H1 (cell line): ENCODE measurements at regions not wholly inside any gene's neighbourhood (a gene's known extent, or its start where the extent isn't known, plus 50 kb on each side); places are given as distances from the start of the nearest gene placed in this dataset.

Experiments used
- CTCF ChIA-PET: fragments of 300-600 bp; sonication (Branson Sonifier 250); formaldehyde crosslinking; loops from one replicate; lab custom pipeline; 2021; ENCODE audit not compliant: partially characterized antibody; lab: Charles Lee
- POLR2A ChIA-PET: fragments of 300-600 bp; sonication (Branson Sonifier 250); formaldehyde crosslinking; loops from one replicate; lab custom pipeline; 2021; ENCODE audit warnings: inconsistent platforms; ENCODE audit not compliant: partially characterized antibody; lab: Charles Lee
- DNase-seq, 2 experiments: peaks; one replicate each; pipeline versions ENCODE4 v3.0.0 to v3.0.0-alpha.2; 2010 to 2022; ENCODE audit warnings: low spot score in 2 of 2, low read depth in 1 of 2, mixed read lengths in 1 of 2
- FAIRE-seq: peaks from 2 replicates; lab custom pipeline; 2011; peaks lifted over from hg19 to GRCh38; lab: Jason Lieb, UNC
- H2AFZ ChIP-seq: 2 replicates; pipeline ENCODE4 v1.8.1; 2012; ENCODE audit warnings: low read length, inconsistent platforms
- H2AK5ac ChIP-seq: 2 replicates; pipeline ENCODE4 v1.6.1; 2013; ENCODE audit warnings: low read depth, low read length
- H2BK120ac ChIP-seq: replicated peaks from 2 replicates; pipeline ENCODE3; 2013; ENCODE audit warnings: low read depth, low read length, inconsistent platforms
- H2BK12ac ChIP-seq: 2 replicates; pipeline ENCODE4 v1.6.1; 2013; ENCODE audit warnings: low read depth, low read length
- H2BK15ac ChIP-seq: 2 replicates; pipeline ENCODE4 v1.6.1; 2013; ENCODE audit warnings: low read length
- H2BK20ac ChIP-seq: 2 replicates; pipeline ENCODE4 v1.6.1; 2013; ENCODE audit warnings: low read length
- H2BK5ac ChIP-seq: 2 replicates; pipeline ENCODE4 v1.6.1; 2013; ENCODE audit warnings: low read depth, low read length
- H3K14ac ChIP-seq: 2 replicates; pipeline ENCODE4 v1.6.1; 2013; ENCODE audit warnings: inconsistent platforms; ENCODE audit not compliant: insufficient read length
- H3K18ac ChIP-seq: 2 replicates; pipeline ENCODE4 v1.6.1; 2013; ENCODE audit warnings: low read length; ENCODE audit errors: extremely low read depth
- H3K23ac ChIP-seq: 2 replicates; pipeline ENCODE4 v1.6.1; 2013; ENCODE audit warnings: inconsistent platforms; ENCODE audit not compliant: insufficient read length
- H3K23me2 ChIP-seq: 2 replicates; pipeline ENCODE4 v1.6.1; 2013; ENCODE audit warnings: low read depth, low read length
- H3K27ac ChIP-seq: 2 replicates; pipeline ENCODE4 v1.6.1; 2011; ENCODE audit warnings: low read depth, low read length, inconsistent platforms
- H3K27me3 ChIP-seq, 4 experiments: replicated peaks in 1 of 4; 1 replicate in 1 of 4; 2 replicates in 3 of 4; pipeline versions ENCODE4 v1.6.1 to v1.8.1; 2011 to 2013; ENCODE audit warnings: low read length in 3 of 4, mild to moderate bottlenecking in 3 of 4, inconsistent platforms in 2 of 4, mixed read lengths in 2 of 4, moderate library complexity in 1 of 4; ENCODE audit not compliant: control insufficient read depth in 3 of 4, insufficient read depth in 3 of 4; ENCODE audit errors: extremely low read depth in 1 of 4
- H3K36me3 ChIP-seq, 4 experiments: 2 replicates each; pipeline versions ENCODE4 v1.6.1 to v1.8.1; 2011 to 2013; ENCODE audit warnings: mild to moderate bottlenecking in 4 of 4, low read length in 3 of 4, moderate library complexity in 2 of 4, control low read depth in 1 of 4, inconsistent platforms in 1 of 4; ENCODE audit not compliant: insufficient read depth in 4 of 4, control insufficient read depth in 2 of 4
- H3K4ac ChIP-seq: replicated peaks from 2 replicates; pipeline ENCODE3; 2013; ENCODE audit warnings: low read length, low read depth, mixed read lengths, inconsistent platforms; ENCODE audit not compliant: insufficient read length
- H3K4me1 ChIP-seq, 4 experiments: replicated peaks in 1 of 4; 1 replicate in 1 of 4; 2 replicates in 3 of 4; pipeline versions ENCODE4 v1.6.1 to v1.8.1; 2011 to 2013; ENCODE audit warnings: low read length in 3 of 4, inconsistent platforms in 2 of 4, mixed read lengths in 1 of 4; ENCODE audit not compliant: insufficient read depth in 4 of 4, control insufficient read depth in 3 of 4
- H3K4me2 ChIP-seq, 2 experiments: 2 replicates each; pipeline versions ENCODE4 v1.6.1 to v1.8.1; 2011 to 2013; ENCODE audit warnings: low read depth in 2 of 2, low read length in 2 of 2, control low read depth in 1 of 2, inconsistent platforms in 1 of 2, mild to moderate bottlenecking in 1 of 2; ENCODE audit not compliant: insufficient read depth in 1 of 2
- H3K4me3 ChIP-seq, 4 experiments: fragments of 200-600, 300-600 bp in 1 of 4; sonication (generic), shearing (Covaris generic), sonication (Bioruptor Twin) in 1 of 4; 2 replicates each; pipeline versions ENCODE4 v1.5.1 to v1.8.1; 2011 to 2016; ENCODE audit warnings: low read length in 4 of 4, low read depth in 3 of 4, control low read depth in 2 of 4, inconsistent platforms in 2 of 4, mild to moderate bottlenecking in 2 of 4, mixed read lengths in 1 of 4, moderate library complexity in 1 of 4; ENCODE audit not compliant: insufficient read depth in 2 of 4; ENCODE audit errors: extremely low read depth in 1 of 4
- H3K56ac ChIP-seq: replicated peaks from 2 replicates; pipeline ENCODE3; 2013; ENCODE audit warnings: low read depth, mild to moderate bottlenecking, mixed read lengths, low read length, inconsistent platforms; ENCODE audit not compliant: insufficient read length
- H3K79me1 ChIP-seq: 2 replicates; pipeline ENCODE4 v1.6.1; 2013; ENCODE audit warnings: low read depth, low read length, control low read depth
- H3K79me2 ChIP-seq, 2 experiments: 2 replicates each; pipeline versions ENCODE4 v1.6.1 to v1.8.1; 2012 to 2013; ENCODE audit warnings: low read length in 2 of 2, mild to moderate bottlenecking in 2 of 2, inconsistent platforms in 1 of 2; ENCODE audit not compliant: insufficient read depth in 2 of 2, control insufficient read depth in 1 of 2
- H3K9ac ChIP-seq, 4 experiments: replicated peaks in 1 of 4; 1 replicate in 1 of 4; 2 replicates in 3 of 4; pipeline versions ENCODE4 v1.6.1 to v1.8.1; 2011 to 2013; ENCODE audit warnings: low read depth in 3 of 4, low read length in 3 of 4, control low read depth in 2 of 4, mild to moderate bottlenecking in 2 of 4, moderate library complexity in 2 of 4, inconsistent platforms in 1 of 4; ENCODE audit errors: extremely low read depth in 1 of 4
- H3K9me3 ChIP-seq, 2 experiments: 2 replicates each; pipeline versions ENCODE4 v1.6.1 to v1.8.1; 2012 to 2013; ENCODE audit warnings: mild to moderate bottlenecking in 2 of 2, moderate library complexity in 2 of 2, control low read depth in 1 of 2, inconsistent platforms in 1 of 2, low read depth in 1 of 2, low read length in 1 of 2, mixed read lengths in 1 of 2; ENCODE audit not compliant: insufficient read depth in 2 of 2
- H4K20me1 ChIP-seq, 2 experiments: replicated peaks in 1 of 2; 2 replicates each; pipeline versions ENCODE3 to v1.8.1; 2011 to 2013; ENCODE audit warnings: inconsistent platforms in 2 of 2, low read length in 2 of 2, mild to moderate bottlenecking in 1 of 2; ENCODE audit not compliant: insufficient read depth in 2 of 2, control insufficient read depth in 1 of 2
- H4K5ac ChIP-seq: 2 replicates; pipeline ENCODE4 v1.6.1; 2013; ENCODE audit warnings: low read length, low read depth, mixed read lengths, inconsistent platforms; ENCODE audit not compliant: insufficient read length
- H4K8ac ChIP-seq: 2 replicates; pipeline ENCODE4 v1.8.0; 2013; ENCODE audit warnings: mild to moderate bottlenecking, moderate library complexity, low read length, inconsistent platforms; ENCODE audit not compliant: insufficient read depth; ENCODE audit errors: extremely low read depth
- H4K91ac ChIP-seq: replicated peaks from 2 replicates; pipeline ENCODE3; 2013; ENCODE audit warnings: low read length, mixed read lengths, inconsistent platforms; ENCODE audit not compliant: insufficient read length
- BRCA1 ChIP-seq: IDR thresholded peaks from 2 replicates; pipeline ENCODE4 v1.6.1; 2012; ENCODE audit warnings: low read depth, low read length, improper control_type of control experiment
- CBX5 ChIP-seq: fragments of 300-800, 300-1000 bp; sonication (generic); IDR thresholded peaks from 2 replicates; pipeline ENCODE4 v1.7.1; 2016; ENCODE audit warnings: antibody characterized with exemption, low read length, low read depth
- CEBPB ChIP-seq: IDR thresholded peaks from 2 replicates; pipeline ENCODE4 v1.6.1; 2012; ENCODE audit warnings: low read depth, low read length
- CHD2 ChIP-seq: IDR thresholded peaks from 2 replicates; pipeline ENCODE4 v1.6.1; 2012; ENCODE audit warnings: low read length, improper control_type of control experiment
- FOSL1 ChIP-seq: IDR thresholded peaks from 2 replicates; pipeline ENCODE4 v1.6.1; 2011; ENCODE audit warnings: mild to moderate bottlenecking, low read depth, low read length, moderate library complexity; ENCODE audit not compliant: insufficient read depth
- JUN ChIP-seq: IDR thresholded peaks from 2 replicates; pipeline ENCODE4 v1.6.1; 2011; ENCODE audit warnings: low read depth, mild to moderate bottlenecking, improper control_type of control experiment, low read length
- JUND ChIP-seq: IDR thresholded peaks from 2 replicates; pipeline ENCODE4 v1.6.1; 2011; ENCODE audit warnings: mild to moderate bottlenecking, improper control_type of control experiment, low read length
- SIRT6 ChIP-seq: IDR thresholded peaks from one replicate; pipeline ENCODE4 v1.7.1; 2012; ENCODE audit warnings: low read length, inconsistent platforms
- WGBS, 2 experiments: shearing (Covaris generic) in 1 of 2; methylation state at CpG; one replicate each; pipeline versions ENCODE4 v1.1.6 to v1.1.7; 2013 to 2015; ENCODE audit warnings: low lambda C conversion rate in 2 of 2, mixed read lengths in 2 of 2, inconsistent platforms in 1 of 2, low coverage in 1 of 2, missing lambda C conversion rate in 1 of 2; ENCODE audit not compliant: insufficient replicate concordance in 2 of 2, insufficient coverage in 1 of 2, insufficient read length in 1 of 2; ENCODE audit errors: extremely low coverage in 1 of 2, missing lambda C conversion rate in 1 of 2; 5-methylcytosine and 5-hydroxymethylcytosine counted together
- TF ChIP-seq, protein P1 (sequence below): IDR thresholded peaks from 2 replicates; pipeline ENCODE4 v1.6.1; 2011; ENCODE audit warnings: low read length, improper control_type of control experiment

DNA sequence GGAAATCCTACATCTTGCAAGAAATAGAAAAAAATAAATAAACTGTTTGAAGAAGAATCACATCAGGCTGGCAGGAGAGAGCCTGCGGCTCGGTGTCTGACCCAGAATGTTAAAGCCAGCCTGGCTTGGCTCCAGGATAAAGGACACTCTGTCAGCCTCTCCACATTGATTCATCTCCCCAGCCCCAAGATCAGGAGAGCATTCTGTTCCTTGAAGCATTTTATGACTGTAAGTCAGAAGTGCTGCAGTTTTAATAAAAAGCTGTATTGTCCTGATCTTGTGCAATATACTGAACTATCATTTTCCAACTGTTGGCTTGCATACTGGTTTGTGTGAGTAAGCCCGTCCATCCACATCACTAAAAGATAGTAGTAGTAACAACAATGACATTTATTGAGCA lies 426.6 kb downstream of the HAPSTR1 start:
- FAIRE-seq, result no peak

More for the DNA sequence above, 426.6 kb downstream of the HAPSTR1 start:
- H3K23ac ChIP-seq, result no peak overlapping the region
- H4K91ac ChIP-seq, result no peak overlapping the region
- no peaks in the 10 kb centered on the region for H3K23me2 ChIP-seq
- no peak overlapping the region for H3K4me2 ChIP-seq
- H3K9me3 ChIP-seq, result peaks cover 6% of the 10 kb centered on the region in 2 experiments; a peak in 1 of 4 replicates
- no peak overlapping the region for H4K5ac ChIP-seq
- no peaks in the 10 kb centered on the region for H3K36me3 ChIP-seq
- POLR2A ChIA-PET, result no interaction called here
- DNase-seq, result no peak
- no peak overlapping the region for H3K9ac ChIP-seq
- H3K79me2 ChIP-seq, result no peaks in the 10 kb centered on the region
- no peak overlapping the region for H4K8ac ChIP-seq
- H2AFZ ChIP-seq, result no peak overlapping the region
- H2BK20ac ChIP-seq, result no peak overlapping the region
- TF ChIP-seq CBX5 (no peak), BRCA1 (no peak), CEBPB (no peak), JUND (no peak), SIRT6 (no peak), FOSL1 (no peak), CHD2 (no peak), JUN (no peak)
- TF ChIP-seq, protein P1, sequence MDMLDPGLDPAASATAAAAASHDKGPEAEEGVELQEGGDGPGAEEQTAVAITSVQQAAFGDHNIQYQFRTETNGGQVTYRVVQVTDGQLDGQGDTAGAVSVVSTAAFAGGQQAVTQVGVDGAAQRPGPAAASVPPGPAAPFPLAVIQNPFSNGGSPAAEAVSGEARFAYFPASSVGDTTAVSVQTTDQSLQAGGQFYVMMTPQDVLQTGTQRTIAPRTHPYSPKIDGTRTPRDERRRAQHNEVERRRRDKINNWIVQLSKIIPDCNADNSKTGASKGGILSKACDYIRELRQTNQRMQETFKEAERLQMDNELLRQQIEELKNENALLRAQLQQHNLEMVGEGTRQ, result no peak
- WGBS, 2 experiments, result 89% methylated on average over 3 of the region's 3 CpGs; no CpG with 5 or more reads in 1 of the 2 experiments
- no peaks in the 10 kb centered on the region for H3K79me1 ChIP-seq
- H3K27me3 ChIP-seq, result no peaks in the 10 kb centered on the region
- H2BK15ac ChIP-seq, result no peak overlapping the region
- no peak overlapping the region for H2BK12ac ChIP-seq
- no peak overlapping the region for H3K18ac ChIP-seq
- H3K4ac ChIP-seq, result no peak overlapping the region
- H3K14ac ChIP-seq, result no peak overlapping the region
- H3K4me3 ChIP-seq, result no peak overlapping the region
- no peaks in the 10 kb centered on the region for H4K20me1 ChIP-seq
- no peak overlapping the region for H2BK120ac ChIP-seq
- H3K4me1 ChIP-seq, result peaks cover 0 to 3% (median under 1%) of the 10 kb centered on the region in 4 experiments; a peak in 4 of 7 replicates
- no peak overlapping the region for H3K56ac ChIP-seq
- H2AK5ac ChIP-seq, result no peak overlapping the region
- CTCF ChIA-PET, result interaction anchor here (0.6 to 1.0 kb wide), 3 partner anchors 17 to 979 kb away, joined by 3 read pairs; no protein-coding TSS in a partner anchor
- H2BK5ac ChIP-seq, result no peak overlapping the region
- no peak overlapping the region for H3K27ac ChIP-seq
